ENCODE measurements at regions not wholly inside any gene's neighbourhood (a gene's known extent, or its start where the extent isn't known, plus 50 kb on each side); places are given as distances from the start of the nearest gene placed in this dataset.

DNA sequence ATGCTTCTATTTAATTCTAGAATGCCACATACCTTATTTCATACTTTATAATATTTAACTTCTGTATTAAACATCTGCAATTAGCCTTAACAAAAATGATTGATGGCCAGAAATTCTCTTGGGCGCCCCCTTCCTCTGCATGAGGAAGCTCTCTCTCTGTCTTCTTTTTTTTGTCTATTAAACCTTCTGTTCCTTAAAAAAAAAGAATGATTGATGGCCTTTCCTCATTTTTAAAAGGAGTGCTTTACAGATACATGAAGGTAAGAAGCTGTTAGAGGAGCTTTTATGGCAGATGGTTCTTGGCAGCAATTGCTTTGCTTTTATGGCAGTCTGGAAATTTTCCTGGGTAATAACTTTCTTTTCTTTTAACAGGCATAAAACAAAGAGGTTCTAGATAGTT, 526.9 kb downstream of the SLC4A3 start:
- Mint-ChIP-seq H3K4me1 (ENCODE audit: low read depth) (no peaks in the 10 kb centered on the region), H3K4me3 (ENCODE audit: low read depth) (no peak overlapping the region), H3K36me3 (ENCODE audit: insufficient read depth) (no peaks in the 10 kb centered on the region), H3K27ac (no peak overlapping the region), H3K9me3 (ENCODE audit: low read depth) (no peaks in the 10 kb centered on the region), H3K27me3 (no peaks in the 10 kb centered on the region)
- TF ChIP-seq, protein P1, sequence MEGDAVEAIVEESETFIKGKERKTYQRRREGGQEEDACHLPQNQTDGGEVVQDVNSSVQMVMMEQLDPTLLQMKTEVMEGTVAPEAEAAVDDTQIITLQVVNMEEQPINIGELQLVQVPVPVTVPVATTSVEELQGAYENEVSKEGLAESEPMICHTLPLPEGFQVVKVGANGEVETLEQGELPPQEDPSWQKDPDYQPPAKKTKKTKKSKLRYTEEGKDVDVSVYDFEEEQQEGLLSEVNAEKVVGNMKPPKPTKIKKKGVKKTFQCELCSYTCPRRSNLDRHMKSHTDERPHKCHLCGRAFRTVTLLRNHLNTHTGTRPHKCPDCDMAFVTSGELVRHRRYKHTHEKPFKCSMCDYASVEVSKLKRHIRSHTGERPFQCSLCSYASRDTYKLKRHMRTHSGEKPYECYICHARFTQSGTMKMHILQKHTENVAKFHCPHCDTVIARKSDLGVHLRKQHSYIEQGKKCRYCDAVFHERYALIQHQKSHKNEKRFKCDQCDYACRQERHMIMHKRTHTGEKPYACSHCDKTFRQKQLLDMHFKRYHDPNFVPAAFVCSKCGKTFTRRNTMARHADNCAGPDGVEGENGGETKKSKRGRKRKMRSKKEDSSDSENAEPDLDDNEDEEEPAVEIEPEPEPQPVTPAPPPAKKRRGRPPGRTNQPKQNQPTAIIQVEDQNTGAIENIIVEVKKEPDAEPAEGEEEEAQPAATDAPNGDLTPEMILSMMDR (IDR thresholded peaks at IDR 0.05; ENCODE audit: unreplicated experiment): no peak
- no peak for DNase-seq (ENCODE audit: low spot score, unreplicated experiment)

DNA sequence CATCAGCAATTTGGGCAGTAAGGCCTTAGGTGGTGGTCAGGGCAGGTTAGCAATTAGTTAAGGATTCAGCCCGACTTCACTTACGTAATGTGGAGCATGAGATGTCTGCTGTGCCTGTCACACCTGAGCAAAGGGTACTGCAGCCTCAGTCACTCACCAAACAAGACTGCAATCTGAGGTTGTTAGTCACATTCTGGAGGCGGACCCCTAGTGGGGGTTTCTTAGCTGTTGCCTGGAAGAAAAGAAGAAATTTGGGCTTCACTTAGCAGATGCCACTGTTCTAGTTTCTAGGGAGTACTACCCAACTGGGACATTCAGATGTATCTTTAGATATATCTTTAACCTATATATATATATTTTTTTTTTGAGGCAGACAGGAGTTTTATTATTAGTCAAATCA, 529.9 kb downstream of the SLC4A3 start:
- Mint-ChIP-seq H3K4me3 (ENCODE audit: low read depth) (no peak overlapping the region), H3K27ac (no peak overlapping the region), H3K27me3 (no peaks in the 10 kb centered on the region), H3K9me3 (ENCODE audit: low read depth) (peaks cover 3% of the 10 kb centered on the region), H3K4me1 (ENCODE audit: low read depth) (no peaks in the 10 kb centered on the region), H3K36me3 (ENCODE audit: insufficient read depth) (no peaks in the 10 kb centered on the region)
- DNase-seq (ENCODE audit: low spot score, unreplicated experiment): no peak
- TF ChIP-seq, protein P1 (IDR thresholded peaks at IDR 0.05; ENCODE audit: unreplicated experiment): no peak

DNA sequence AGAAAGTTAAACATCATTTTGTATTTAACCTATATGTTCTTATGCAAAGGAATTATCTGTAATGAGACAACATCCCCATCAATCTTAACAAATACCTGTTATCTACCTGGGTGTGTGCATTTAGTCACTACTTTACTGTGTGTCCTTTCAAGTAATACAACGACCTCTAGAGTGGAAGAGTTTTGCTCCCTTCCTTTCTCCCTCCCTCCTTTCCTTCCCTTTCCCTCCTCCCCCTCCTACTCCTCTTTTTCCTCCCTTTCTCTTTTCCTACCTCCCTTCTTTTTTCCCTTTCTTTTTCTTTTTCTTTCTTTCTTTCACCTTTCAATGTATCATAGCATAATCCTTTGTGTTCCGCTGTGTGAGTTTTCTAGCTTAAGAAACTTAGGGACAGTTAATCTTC, 532.3 kb downstream of the SLC4A3 start:
- H3K36me3 Mint-ChIP-seq (ENCODE audit: insufficient read depth): no peaks in the 10 kb centered on the region
- no peak overlapping the region for H3K4me3 Mint-ChIP-seq (ENCODE audit: low read depth)
- no peaks in the 10 kb centered on the region for H3K27me3 Mint-ChIP-seq
- H3K9me3 Mint-ChIP-seq (ENCODE audit: low read depth): peaks cover 3% of the 10 kb centered on the region
- H3K4me1 Mint-ChIP-seq (ENCODE audit: low read depth): peaks cover 3% of the 10 kb centered on the region
- no peak overlapping the region for H3K27ac Mint-ChIP-seq
- TF ChIP-seq, protein P1 (IDR thresholded peaks at IDR 0.05; ENCODE audit: unreplicated experiment): no peak
- no peak for DNase-seq (ENCODE audit: low spot score, unreplicated experiment)

DNA sequence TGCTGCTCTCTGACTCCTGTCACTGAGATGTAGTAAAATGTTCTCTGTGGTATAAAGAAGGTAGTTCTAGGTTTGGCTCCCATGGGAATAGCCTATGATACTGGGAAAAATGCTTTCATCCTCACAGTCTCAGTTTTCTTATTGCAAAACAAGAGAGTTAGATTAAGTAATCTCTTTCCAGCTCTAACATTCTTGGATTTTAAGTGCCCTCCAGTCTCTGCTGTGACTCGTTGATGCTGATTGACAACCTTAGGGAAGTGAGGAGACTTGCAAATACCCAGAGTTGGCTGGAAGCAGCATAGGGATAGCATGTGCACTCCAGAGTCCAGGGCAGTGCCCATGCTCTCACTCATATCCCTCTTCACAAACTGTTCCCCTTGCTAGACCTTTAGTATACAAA, 534.9 kb downstream of the SLC4A3 start:
- Mint-ChIP-seq H3K4me1 (ENCODE audit: low read depth) (peaks cover 3% of the 10 kb centered on the region), H3K9me3 (ENCODE audit: low read depth) (peaks cover 3% of the 10 kb centered on the region), H3K27ac (no peak overlapping the region), H3K36me3 (ENCODE audit: insufficient read depth) (no peaks in the 10 kb centered on the region), H3K4me3 (ENCODE audit: low read depth) (no peak overlapping the region), H3K27me3 (no peaks in the 10 kb centered on the region)
- TF ChIP-seq, protein P1 (IDR thresholded peaks at IDR 0.05; ENCODE audit: unreplicated experiment): no peak
- no peak for DNase-seq (ENCODE audit: low spot score, unreplicated experiment)

DNA sequence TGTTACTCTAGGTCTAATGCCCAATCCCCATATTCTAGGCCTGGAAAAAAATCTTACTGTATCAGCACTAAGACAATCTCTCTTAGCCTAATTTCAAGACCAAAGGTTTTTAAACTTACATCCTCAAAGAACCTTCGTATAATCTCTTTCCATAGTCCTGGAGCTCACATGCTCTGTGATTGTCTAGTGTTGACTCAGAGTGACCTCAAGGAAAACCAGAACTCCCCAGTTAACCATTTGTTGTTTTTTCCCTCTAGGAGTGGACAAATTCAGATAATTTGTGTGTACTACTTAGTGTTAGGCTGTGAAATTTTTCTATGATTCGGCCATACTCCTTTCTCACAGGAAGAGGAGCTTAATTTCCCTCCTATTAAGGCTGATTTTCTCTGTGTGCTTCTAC, 536.1 kb downstream of the SLC4A3 start:
- no peak for DNase-seq (ENCODE audit: low spot score, unreplicated experiment)
- no peak overlapping the region for H3K4me3 Mint-ChIP-seq (ENCODE audit: low read depth)
- peaks cover 3% of the 10 kb centered on the region for H3K4me1 Mint-ChIP-seq (ENCODE audit: low read depth)
- no peak overlapping the region for H3K27ac Mint-ChIP-seq
- no peaks in the 10 kb centered on the region for H3K36me3 Mint-ChIP-seq (ENCODE audit: insufficient read depth)
- TF ChIP-seq, protein P1 (IDR thresholded peaks at IDR 0.05; ENCODE audit: unreplicated experiment): no peak
- peaks cover 3% of the 10 kb centered on the region for H3K9me3 Mint-ChIP-seq (ENCODE audit: low read depth)
- no peaks in the 10 kb centered on the region for H3K27me3 Mint-ChIP-seq
